ENCODE measurements at regions not wholly inside any gene's neighbourhood (a gene's known extent, or its start where the extent isn't known, plus 50 kb on each side); places are given as distances from the start of the nearest gene placed in this dataset.

DNA sequence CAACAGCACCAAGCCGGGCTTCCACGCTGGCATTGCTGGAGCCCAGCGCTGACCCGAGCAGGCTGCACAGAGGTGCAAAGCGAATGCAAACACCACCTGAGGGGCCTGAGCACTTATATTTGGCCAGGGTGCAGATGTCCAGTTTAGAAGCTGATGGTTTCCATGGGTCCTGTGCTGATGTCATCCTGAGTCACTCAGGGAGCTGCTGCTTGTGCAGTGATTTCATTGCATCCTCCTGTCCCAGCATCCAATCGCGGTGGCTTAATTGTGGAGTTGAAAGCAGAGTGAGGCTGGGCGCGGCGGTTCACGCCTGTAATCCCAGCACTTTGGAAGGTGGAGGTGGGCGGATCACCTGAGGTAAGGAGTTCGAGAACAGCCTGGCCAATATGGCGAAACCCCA is 410.2 kb upstream of the KLF6 start:
- no peak overlapping the region for H3K4me3 ChIP-seq
- DNase-seq, result no peak

DNA sequence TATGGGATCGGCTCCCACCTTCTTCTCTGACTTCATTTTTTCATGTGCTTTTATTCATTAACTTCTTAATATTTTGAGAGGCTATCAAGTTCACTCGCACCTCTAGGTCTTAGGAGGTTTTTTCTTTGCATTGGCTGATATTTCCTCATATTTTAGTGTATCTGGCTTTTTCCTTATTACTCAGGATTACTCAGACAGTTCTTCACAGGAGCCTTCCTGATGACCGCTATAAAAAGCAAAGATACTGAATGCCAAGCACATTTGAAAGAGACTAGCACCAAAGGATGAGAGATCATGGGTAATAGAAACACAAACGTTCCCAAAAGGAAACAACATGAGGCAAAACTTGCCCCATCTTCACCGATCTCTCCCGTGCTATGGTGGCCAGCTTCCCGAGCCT is 409.2 kb upstream of the KLF6 start:
- DNase-seq (no peak), ATAC-seq (no peak)
- H3K27me3 ChIP-seq (ENCODE audit: low read depth), result no peaks in the 10 kb centered on the region
- intact Hi-C loops (cut with DNase I), result no loop called here
- no peaks in the 10 kb centered on the region for H3K36me3 ChIP-seq
- no peak overlapping the region for H3K27ac ChIP-seq
- no peaks in the 10 kb centered on the region for H3K9me3 ChIP-seq
- H3K4me3 ChIP-seq, result no peak overlapping the region
- TF ChIP-seq, protein P1, sequence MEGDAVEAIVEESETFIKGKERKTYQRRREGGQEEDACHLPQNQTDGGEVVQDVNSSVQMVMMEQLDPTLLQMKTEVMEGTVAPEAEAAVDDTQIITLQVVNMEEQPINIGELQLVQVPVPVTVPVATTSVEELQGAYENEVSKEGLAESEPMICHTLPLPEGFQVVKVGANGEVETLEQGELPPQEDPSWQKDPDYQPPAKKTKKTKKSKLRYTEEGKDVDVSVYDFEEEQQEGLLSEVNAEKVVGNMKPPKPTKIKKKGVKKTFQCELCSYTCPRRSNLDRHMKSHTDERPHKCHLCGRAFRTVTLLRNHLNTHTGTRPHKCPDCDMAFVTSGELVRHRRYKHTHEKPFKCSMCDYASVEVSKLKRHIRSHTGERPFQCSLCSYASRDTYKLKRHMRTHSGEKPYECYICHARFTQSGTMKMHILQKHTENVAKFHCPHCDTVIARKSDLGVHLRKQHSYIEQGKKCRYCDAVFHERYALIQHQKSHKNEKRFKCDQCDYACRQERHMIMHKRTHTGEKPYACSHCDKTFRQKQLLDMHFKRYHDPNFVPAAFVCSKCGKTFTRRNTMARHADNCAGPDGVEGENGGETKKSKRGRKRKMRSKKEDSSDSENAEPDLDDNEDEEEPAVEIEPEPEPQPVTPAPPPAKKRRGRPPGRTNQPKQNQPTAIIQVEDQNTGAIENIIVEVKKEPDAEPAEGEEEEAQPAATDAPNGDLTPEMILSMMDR (IDR thresholded peaks at IDR 0.05), result no peak
- peaks cover 10% of the 10 kb centered on the region for H3K4me1 ChIP-seq

More for the DNA sequence above, 410.2 kb upstream of the KLF6 start:
- H3K27me3 ChIP-seq (ENCODE audit: low read depth), result no peaks in the 10 kb centered on the region
- TF ChIP-seq, protein P1 (IDR thresholded peaks at IDR 0.05), result no peak
- no peak overlapping the region for H3K27ac ChIP-seq
- no peaks in the 10 kb centered on the region for H3K9me3 ChIP-seq
- H3K36me3 ChIP-seq, result no peaks in the 10 kb centered on the region
- peaks cover 10% of the 10 kb centered on the region for H3K4me1 ChIP-seq
- no peak for ATAC-seq
- intact Hi-C loops (cut with DNase I), result no loop called here

DNA sequence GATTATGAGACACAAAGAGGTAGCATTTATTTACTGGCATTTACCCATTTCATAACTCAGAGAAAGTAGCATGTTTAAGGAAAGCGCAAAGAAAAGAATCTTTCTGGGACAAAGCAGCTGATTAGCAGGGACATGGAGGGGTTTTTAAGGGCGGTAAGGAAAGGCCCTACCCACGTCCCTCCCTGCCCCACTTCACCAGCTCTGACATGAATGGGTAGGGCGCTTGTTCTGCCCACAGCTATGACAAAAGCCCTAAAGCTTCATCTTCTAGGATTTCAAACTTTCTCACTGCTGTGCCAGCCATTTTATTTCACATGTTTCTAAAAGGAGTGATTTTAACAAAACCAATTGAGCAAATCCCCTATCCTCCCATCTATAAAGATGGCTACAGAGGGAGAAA is 406.9 kb upstream of the KLF6 start:
- no peak overlapping the region for H3K4me3 ChIP-seq
- ATAC-seq (no peak), DNase-seq (no peak)
- H3K27ac ChIP-seq, result no peak overlapping the region
- TF ChIP-seq, protein P1 (IDR thresholded peaks at IDR 0.05), result no peak
- peaks cover 5% of the 10 kb centered on the region for H3K4me1 ChIP-seq
- no peaks in the 10 kb centered on the region for H3K9me3 ChIP-seq
- no peaks in the 10 kb centered on the region for H3K36me3 ChIP-seq
- H3K27me3 ChIP-seq (ENCODE audit: low read depth), result no peaks in the 10 kb centered on the region
- intact Hi-C loops (cut with DNase I), result no loop called here

DNA sequence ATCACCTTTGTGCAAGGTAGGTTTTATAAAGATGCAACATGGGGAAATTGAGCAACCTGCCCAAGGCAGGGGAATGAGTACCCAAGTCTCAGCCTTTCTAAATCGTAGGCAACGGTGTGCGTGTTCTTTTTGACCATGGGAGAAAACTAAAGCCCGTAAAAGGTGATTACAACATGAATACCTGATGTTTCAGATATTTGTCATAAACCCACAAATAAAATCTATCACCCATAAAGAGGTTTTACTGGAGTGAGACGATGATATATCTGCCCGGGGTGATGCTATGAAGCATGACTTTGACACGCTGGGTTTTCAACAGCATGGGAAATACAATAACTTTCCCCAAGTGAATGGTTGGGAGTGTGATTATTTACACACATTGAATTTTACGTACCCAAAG is 406.3 kb upstream of the KLF6 start:
- TF ChIP-seq, protein P1 (IDR thresholded peaks at IDR 0.05), result no peak
- Histone ChIP-seq H3K27ac (no peak overlapping the region), H3K36me3 (no peaks in the 10 kb centered on the region), H3K4me1 (no peaks in the 10 kb centered on the region), H3K4me3 (no peak overlapping the region), H3K27me3 (ENCODE audit: low read depth) (no peaks in the 10 kb centered on the region), H3K9me3 (no peaks in the 10 kb centered on the region)
- DNase-seq, result no peak
- intact Hi-C loops (cut with DNase I), result no loop called here
- no peak for ATAC-seq

DNA sequence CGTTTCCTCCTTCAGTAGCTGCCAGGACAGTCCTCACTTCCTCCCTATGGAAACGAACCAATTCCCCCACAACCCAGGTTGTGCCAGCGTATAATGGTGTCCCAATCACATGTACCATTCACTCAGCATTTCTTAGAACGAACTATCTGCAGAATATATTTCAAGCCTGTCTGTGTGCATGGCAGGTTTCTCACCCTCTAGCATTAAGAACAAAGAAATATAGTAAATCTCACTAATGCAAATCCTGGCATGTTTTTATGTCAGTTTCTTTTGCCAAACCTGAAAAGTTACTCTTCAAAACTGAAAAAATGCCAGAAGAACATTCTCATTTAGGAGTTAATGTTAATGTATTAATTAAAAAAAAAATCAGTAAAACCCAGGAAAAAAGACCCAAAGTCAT is 405.9 kb upstream of the KLF6 start:
- Histone ChIP-seq H3K36me3 (no peaks in the 10 kb centered on the region), H3K4me3 (no peak overlapping the region), H3K9me3 (no peaks in the 10 kb centered on the region), H3K4me1 (no peaks in the 10 kb centered on the region), H3K27ac (no peak overlapping the region), H3K27me3 (ENCODE audit: low read depth) (no peaks in the 10 kb centered on the region)
- DNase-seq, result no peak
- ATAC-seq, result no peak
- intact Hi-C loops (cut with DNase I), result no loop called here
- TF ChIP-seq, protein P1 (IDR thresholded peaks at IDR 0.05), result no peak

DNA sequence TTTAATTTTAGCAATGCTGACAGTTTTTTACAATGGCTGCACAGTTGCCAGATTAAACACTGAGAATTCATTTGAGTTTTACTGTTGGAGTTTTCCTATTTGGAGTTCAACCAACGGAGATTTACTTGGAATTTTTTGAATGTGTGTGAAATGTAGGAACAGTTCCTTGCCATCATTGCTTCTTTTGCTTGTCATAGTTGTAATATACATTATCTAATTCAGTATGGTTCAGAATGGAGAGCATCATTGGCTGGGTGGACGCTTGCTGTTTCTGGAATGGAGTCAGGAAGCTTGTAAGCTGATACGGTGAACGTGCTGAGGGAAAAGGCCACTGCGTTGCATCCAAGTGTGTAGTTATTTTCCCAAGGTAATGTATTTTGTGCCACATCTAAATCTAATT is 404.3 kb upstream of the KLF6 start:
- intact Hi-C loops (cut with DNase I), result no loop called here
- Histone ChIP-seq H3K27ac (no peak overlapping the region), H3K9me3 (no peaks in the 10 kb centered on the region), H3K36me3 (no peaks in the 10 kb centered on the region), H3K4me1 (no peaks in the 10 kb centered on the region), H3K4me3 (no peak overlapping the region), H3K27me3 (ENCODE audit: low read depth) (no peaks in the 10 kb centered on the region)
- DNase-seq, result no peak
- no peak for ATAC-seq
- TF ChIP-seq, protein P1 (IDR thresholded peaks at IDR 0.05), result no peak

Measured in lower lobe of right lung (tissue), 2 donors.